Neural progenitor cell (in vitro differentiated cells): ENCODE measurements at regions not wholly inside any gene's neighbourhood (a gene's known extent, or its start where the extent isn't known, plus 50 kb on each side); places are given as distances from the start of the nearest gene placed in this dataset.

Experiments used
- EZH2 ChIP-seq: fragments of 200-600 bp; sonication (generic); IDR thresholded peaks from 2 replicates; pipeline ENCODE4 v1.6.1; 2017; ENCODE audit warnings: antibody characterized with exemption, mild to moderate bottlenecking, moderate library complexity
- EZH2phosphoT487 ChIP-seq: fragments of 200-600 bp; sonication (generic); IDR thresholded peaks from 2 replicates; pipeline ENCODE4 v1.6.1; 2017; ENCODE audit warnings: antibody characterized with exemption
- TF ChIP-seq, protein P1 (sequence below): fragments of 200-600 bp; sonication (generic); IDR thresholded peaks from 2 replicates; pipeline ENCODE4 v1.5.1; 2017; ENCODE audit warnings: antibody characterized with exemption, mild to moderate bottlenecking

DNA sequence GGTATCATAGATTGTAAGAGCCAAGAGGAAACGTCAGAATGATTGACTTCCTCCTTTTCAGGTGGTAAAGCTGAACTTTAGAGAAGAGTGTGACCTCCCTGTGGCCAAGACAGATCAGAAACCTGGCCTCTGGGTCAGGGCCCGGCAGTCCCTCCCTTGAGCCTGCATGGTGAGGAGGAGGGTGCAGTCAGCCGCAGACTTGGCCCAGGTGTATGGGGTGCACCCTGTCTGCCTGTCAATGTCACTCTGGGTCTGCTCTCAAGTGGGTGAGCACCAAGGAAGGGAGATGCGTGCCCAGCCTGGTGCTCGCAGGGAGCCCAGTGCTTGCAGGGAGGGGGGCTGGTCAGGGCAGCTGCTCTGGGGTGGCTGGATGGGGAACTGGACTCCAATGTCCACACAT, 134.4 kb upstream of the SNTG2 start:
- TF ChIP-seq, protein P1, sequence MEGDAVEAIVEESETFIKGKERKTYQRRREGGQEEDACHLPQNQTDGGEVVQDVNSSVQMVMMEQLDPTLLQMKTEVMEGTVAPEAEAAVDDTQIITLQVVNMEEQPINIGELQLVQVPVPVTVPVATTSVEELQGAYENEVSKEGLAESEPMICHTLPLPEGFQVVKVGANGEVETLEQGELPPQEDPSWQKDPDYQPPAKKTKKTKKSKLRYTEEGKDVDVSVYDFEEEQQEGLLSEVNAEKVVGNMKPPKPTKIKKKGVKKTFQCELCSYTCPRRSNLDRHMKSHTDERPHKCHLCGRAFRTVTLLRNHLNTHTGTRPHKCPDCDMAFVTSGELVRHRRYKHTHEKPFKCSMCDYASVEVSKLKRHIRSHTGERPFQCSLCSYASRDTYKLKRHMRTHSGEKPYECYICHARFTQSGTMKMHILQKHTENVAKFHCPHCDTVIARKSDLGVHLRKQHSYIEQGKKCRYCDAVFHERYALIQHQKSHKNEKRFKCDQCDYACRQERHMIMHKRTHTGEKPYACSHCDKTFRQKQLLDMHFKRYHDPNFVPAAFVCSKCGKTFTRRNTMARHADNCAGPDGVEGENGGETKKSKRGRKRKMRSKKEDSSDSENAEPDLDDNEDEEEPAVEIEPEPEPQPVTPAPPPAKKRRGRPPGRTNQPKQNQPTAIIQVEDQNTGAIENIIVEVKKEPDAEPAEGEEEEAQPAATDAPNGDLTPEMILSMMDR, result no peak
- TF ChIP-seq EZH2 (no peak), EZH2phosphoT487 (no peak)
